ENCODE measurements at regions not wholly inside any gene's neighbourhood (a gene's known extent, or its start where the extent isn't known, plus 50 kb on each side); places are given as distances from the start of the nearest gene placed in this dataset.

- no peak for DNase-seq
- in situ Hi-C loops (cut with MboI; ENCODE audit: low pct_unique_long_range_greater_than_20kb, low sequenced_read_pairs) = no loop called here
These were observed 206.8 kb downstream of the LYPLAL1 start for GRCh38 chr1:219380463-219380862.

- in situ Hi-C loops (cut with MboI; ENCODE audit: low pct_unique_long_range_greater_than_20kb, low sequenced_read_pairs) = no loop called here
- DNase-seq = no peak
These were observed 206.0 kb downstream of the LYPLAL1 start for GRCh38 chr1:219379691-219380090.

- DNase-seq = no peak
- in situ Hi-C loops (cut with MboI; ENCODE audit: low pct_unique_long_range_greater_than_20kb, low sequenced_read_pairs) = no loop called here
These were observed 201.0 kb downstream of the LYPLAL1 start for GRCh38 chr1:219374636-219375035.

GRCh38 chr1:219374046-219374566 is 200.4 kb downstream of the LYPLAL1 start:
- DNase-seq = no peak
- in situ Hi-C loops (cut with MboI; ENCODE audit: low pct_unique_long_range_greater_than_20kb, low sequenced_read_pairs) = no loop called here

- in situ Hi-C loops (cut with MboI; ENCODE audit: low pct_unique_long_range_greater_than_20kb, low sequenced_read_pairs) = no loop called here
- no peak for DNase-seq
These were observed 199.9 kb downstream of the LYPLAL1 start for GRCh38 chr1:219373616-219373935.

- in situ Hi-C loops (cut with MboI; ENCODE audit: low pct_unique_long_range_greater_than_20kb, low sequenced_read_pairs) = no loop called here
- no peak for DNase-seq
These were observed 199.4 kb downstream of the LYPLAL1 start for GRCh38 chr1:219372916-219373615.

- in situ Hi-C loops (cut with MboI; ENCODE audit: low pct_unique_long_range_greater_than_20kb, low sequenced_read_pairs) = no loop called here
- DNase-seq = no peak
These were observed 197.8 kb downstream of the LYPLAL1 start for GRCh38 chr1:219371471-219371870.

GRCh38 chr1:219367496-219367895 is 193.8 kb downstream of the LYPLAL1 start:
- DNase-seq = no peak

GRCh38 chr1:219365451-219365850 is 191.8 kb downstream of the LYPLAL1 start:
- in situ Hi-C loops (cut with MboI; ENCODE audit: low pct_unique_long_range_greater_than_20kb, low sequenced_read_pairs) = no loop called here
- no peak for DNase-seq

More at GRCh38 chr1:219367496-219367895, 193.8 kb downstream of the LYPLAL1 start:
- in situ Hi-C loops (cut with MboI; ENCODE audit: low pct_unique_long_range_greater_than_20kb, low sequenced_read_pairs) = no loop called here

GRCh38 chr1:219362702-219363101 is 189.0 kb downstream of the LYPLAL1 start:
- DNase-seq = no peak
- in situ Hi-C loops (cut with MboI; ENCODE audit: low pct_unique_long_range_greater_than_20kb, low sequenced_read_pairs) = no loop called here

- in situ Hi-C loops (cut with MboI; ENCODE audit: low pct_unique_long_range_greater_than_20kb, low sequenced_read_pairs) = no loop called here
- no peak for DNase-seq
These were observed 185.4 kb downstream of the LYPLAL1 start for GRCh38 chr1:219359126-219359525.

- no peak for DNase-seq
- in situ Hi-C loops (cut with MboI; ENCODE audit: low pct_unique_long_range_greater_than_20kb, low sequenced_read_pairs) = no loop called here
These were observed 184.4 kb downstream of the LYPLAL1 start for GRCh38 chr1:219358080-219358479.

GRCh38 chr1:219354962-219355361 is 181.3 kb downstream of the LYPLAL1 start:
- no peak for DNase-seq
- in situ Hi-C loops (cut with MboI; ENCODE audit: low pct_unique_long_range_greater_than_20kb, low sequenced_read_pairs) = no loop called here

- in situ Hi-C loops (cut with MboI; ENCODE audit: low pct_unique_long_range_greater_than_20kb, low sequenced_read_pairs) = no loop called here
- DNase-seq = no peak
These were observed 179.4 kb downstream of the LYPLAL1 start for GRCh38 chr1:219352961-219353651.

GRCh38 chr1:219350172-219350931 is 176.7 kb downstream of the LYPLAL1 start:
- in situ Hi-C loops (cut with MboI; ENCODE audit: low pct_unique_long_range_greater_than_20kb, low sequenced_read_pairs) = no loop called here
- no peak for DNase-seq

- DNase-seq = no peak
- in situ Hi-C loops (cut with MboI; ENCODE audit: low pct_unique_long_range_greater_than_20kb, low sequenced_read_pairs) = no loop called here
These were observed 174.3 kb downstream of the LYPLAL1 start for GRCh38 chr1:219347921-219348391.

- DNase-seq = no peak
- in situ Hi-C loops (cut with MboI; ENCODE audit: low pct_unique_long_range_greater_than_20kb, low sequenced_read_pairs) = no loop called here
These were observed 173.7 kb downstream of the LYPLAL1 start for GRCh38 chr1:219347376-219347775.

GRCh38 chr1:219345953-219346352 is 172.3 kb downstream of the LYPLAL1 start:
- in situ Hi-C loops (cut with MboI; ENCODE audit: low pct_unique_long_range_greater_than_20kb, low sequenced_read_pairs) = no loop called here
- DNase-seq = no peak

- DNase-seq = no peak
- in situ Hi-C loops (cut with MboI; ENCODE audit: low pct_unique_long_range_greater_than_20kb, low sequenced_read_pairs) = no loop called here
These were observed 169.2 kb downstream of the LYPLAL1 start for GRCh38 chr1:219342836-219343235.

- in situ Hi-C loops (cut with MboI; ENCODE audit: low pct_unique_long_range_greater_than_20kb, low sequenced_read_pairs) = no loop called here
- no peak for DNase-seq
These were observed 167.1 kb downstream of the LYPLAL1 start for GRCh38 chr1:219340796-219341195.
